IPS-20b (cell line): ENCODE measurements at regions not wholly inside any gene's neighbourhood (a gene's known extent, or its start where the extent isn't known, plus 50 kb on each side); places are given as distances from the start of the nearest gene placed in this dataset.

Source experiments
- H3K27ac ChIP-seq: one replicate; pipeline ENCODE4 v1.5.1; 2013; ENCODE audit warnings: low read length
- H3K27me3 ChIP-seq: 2 replicates; pipeline ENCODE4 v1.6.1; 2013; ENCODE audit warnings: mild to moderate bottlenecking, low read length, inconsistent platforms; ENCODE audit not compliant: insufficient read depth
- H3K36me3 ChIP-seq: 2 replicates; pipeline ENCODE4 v1.6.1; 2013; ENCODE audit warnings: low read depth, mild to moderate bottlenecking, inconsistent platforms, low read length, moderate library complexity; ENCODE audit not compliant: insufficient read depth
- H3K4me1 ChIP-seq: 2 replicates; pipeline ENCODE4 v1.6.1; 2013; ENCODE audit warnings: mild to moderate bottlenecking, control low read depth, inconsistent platforms, low read length, moderate library complexity; ENCODE audit not compliant: insufficient read depth
- H3K4me3 ChIP-seq: 2 replicates; pipeline ENCODE4 v1.5.1; 2013; ENCODE audit warnings: mild to moderate bottlenecking, low read length, inconsistent platforms
- H3K9ac ChIP-seq: 2 replicates; pipeline ENCODE4 v1.6.1; 2013; ENCODE audit warnings: low read depth, mild to moderate bottlenecking, inconsistent platforms, low read length, moderate library complexity
- H3K9me3 ChIP-seq: 2 replicates; pipeline ENCODE4 v1.6.1; 2013; ENCODE audit warnings: mild to moderate bottlenecking, low read depth, low read length, inconsistent platforms; ENCODE audit not compliant: insufficient read depth

- no peak overlapping the region for H3K4me3 ChIP-seq
Measured at GRCh38 chr4:20505927-20506326, 194.3 kb upstream of the PACRGL start.

GRCh38 chr4:20506827-20507226 is 193.4 kb upstream of the PACRGL start:
- Histone ChIP-seq H3K4me3 (no peak overlapping the region), H3K27me3 (no peaks in the 10 kb centered on the region), H3K4me1 (no peaks in the 10 kb centered on the region), H3K9me3 (no peaks in the 10 kb centered on the region), H3K9ac (no peak overlapping the region), H3K27ac (no peak overlapping the region), H3K36me3 (no peaks in the 10 kb centered on the region)

More at GRCh38 chr4:20505927-20506326, 194.3 kb upstream of the PACRGL start:
- Histone ChIP-seq H3K4me1 (no peaks in the 10 kb centered on the region), H3K27me3 (no peaks in the 10 kb centered on the region), H3K9ac (no peak overlapping the region), H3K9me3 (no peaks in the 10 kb centered on the region), H3K36me3 (no peaks in the 10 kb centered on the region), H3K27ac (no peak overlapping the region)

- Histone ChIP-seq H3K4me3 (no peak overlapping the region), H3K27me3 (no peaks in the 10 kb centered on the region), H3K9ac (no peak overlapping the region), H3K9me3 (no peaks in the 10 kb centered on the region), H3K36me3 (no peaks in the 10 kb centered on the region), H3K27ac (no peak overlapping the region), H3K4me1 (no peaks in the 10 kb centered on the region)
Measured at GRCh38 chr4:20509315-20509714, 190.9 kb upstream of the PACRGL start.

DNA sequence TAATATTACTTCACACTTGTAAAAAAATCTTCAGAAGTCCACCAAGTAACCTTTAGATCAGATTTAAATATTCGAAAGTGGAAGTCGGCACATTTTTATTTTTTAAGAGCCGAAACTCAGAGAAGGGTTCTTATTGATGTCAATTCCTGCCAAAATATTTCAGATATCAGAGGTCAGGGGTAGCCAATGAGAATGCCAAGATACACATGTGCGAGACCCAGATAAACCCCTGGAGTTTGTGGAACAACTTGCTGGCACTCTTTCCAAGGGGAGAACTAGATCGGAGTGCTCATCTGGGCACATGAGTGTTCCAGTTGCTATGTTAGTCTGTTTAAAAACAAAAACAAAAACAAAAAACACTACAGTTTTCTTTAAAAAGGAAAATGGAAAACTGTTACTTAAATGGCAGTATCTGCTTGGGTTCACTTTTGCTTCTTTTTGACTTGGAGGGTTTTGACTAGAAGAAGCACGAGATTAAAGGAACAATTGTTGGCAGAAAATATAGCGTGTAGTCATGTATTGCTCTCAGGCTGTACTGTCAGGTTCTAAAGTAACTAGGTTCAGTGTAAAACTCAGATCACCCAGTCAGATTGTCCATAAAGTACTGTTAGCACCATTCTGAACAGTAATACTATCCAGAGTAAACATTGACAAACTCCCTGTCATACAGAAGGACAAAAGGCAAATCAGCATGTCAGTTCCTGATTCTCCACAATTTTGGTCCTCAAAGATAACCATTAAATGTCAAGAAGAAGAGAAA is 188.0 kb upstream of the PACRGL start:
- Histone ChIP-seq H3K27ac (no peak overlapping the region), H3K9ac (no peak overlapping the region), H3K9me3 (no peaks in the 10 kb centered on the region)

GRCh38 chr4:20512985-20513384 is 187.3 kb upstream of the PACRGL start:
- Histone ChIP-seq H3K9me3 (no peaks in the 10 kb centered on the region), H3K36me3 (no peaks in the 10 kb centered on the region), H3K27ac (no peak overlapping the region), H3K4me3 (no peak overlapping the region), H3K9ac (no peak overlapping the region), H3K4me1 (no peaks in the 10 kb centered on the region), H3K27me3 (no peaks in the 10 kb centered on the region)

More for the DNA sequence above, 188.0 kb upstream of the PACRGL start:
- H3K4me3 ChIP-seq, result no peak overlapping the region
- no peaks in the 10 kb centered on the region for H3K4me1 ChIP-seq
- no peaks in the 10 kb centered on the region for H3K36me3 ChIP-seq
- H3K27me3 ChIP-seq, result no peaks in the 10 kb centered on the region

GRCh38 chr4:20520901-20521300 is 179.4 kb upstream of the PACRGL start:
- no peaks in the 10 kb centered on the region; the same call in 1 of the 2 replicates for H3K4me1 ChIP-seq
- H3K36me3 ChIP-seq, result no peaks in the 10 kb centered on the region
- no peaks in the 10 kb centered on the region for H3K9me3 ChIP-seq
- no peaks in the 10 kb centered on the region for H3K27me3 ChIP-seq
- no peak overlapping the region for H3K9ac ChIP-seq
- no peak overlapping the region for H3K27ac ChIP-seq
- H3K4me3 ChIP-seq, result no peak overlapping the region

DNA sequence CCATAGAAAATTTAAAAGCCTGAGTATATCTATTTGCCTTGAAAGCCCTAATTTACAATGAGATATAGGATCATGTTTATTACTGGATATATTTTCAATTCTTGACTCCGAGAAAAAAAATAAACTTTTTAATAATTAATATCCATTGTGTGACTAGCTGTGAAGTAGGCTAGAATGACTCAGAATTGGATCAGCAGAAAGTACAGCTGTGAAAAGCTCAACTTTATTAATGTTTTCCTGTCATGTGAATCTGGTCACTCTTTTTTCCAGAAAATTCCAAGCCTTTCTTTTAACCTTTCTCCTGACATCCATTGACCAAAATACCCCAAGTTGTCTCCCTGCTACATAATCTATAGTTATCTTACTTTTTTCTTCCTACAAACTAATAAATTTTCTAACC is 171.8 kb upstream of the PACRGL start:
- no peaks in the 10 kb centered on the region for H3K36me3 ChIP-seq
- H3K27ac ChIP-seq, result no peak overlapping the region
- H3K9me3 ChIP-seq, result no peaks in the 10 kb centered on the region
- no peaks in the 10 kb centered on the region for H3K4me1 ChIP-seq
- H3K27me3 ChIP-seq, result no peaks in the 10 kb centered on the region
- no peak overlapping the region for H3K4me3 ChIP-seq
- H3K9ac ChIP-seq, result no peak overlapping the region

GRCh38 chr4:20529691-20530090 is 170.6 kb upstream of the PACRGL start:
- Histone ChIP-seq H3K36me3 (no peaks in the 10 kb centered on the region), H3K27me3 (no peaks in the 10 kb centered on the region), H3K9ac (no peak overlapping the region), H3K9me3 (no peaks in the 10 kb centered on the region), H3K4me1 (no peaks in the 10 kb centered on the region), H3K27ac (no peak overlapping the region), H3K4me3 (no peak overlapping the region)

DNA sequence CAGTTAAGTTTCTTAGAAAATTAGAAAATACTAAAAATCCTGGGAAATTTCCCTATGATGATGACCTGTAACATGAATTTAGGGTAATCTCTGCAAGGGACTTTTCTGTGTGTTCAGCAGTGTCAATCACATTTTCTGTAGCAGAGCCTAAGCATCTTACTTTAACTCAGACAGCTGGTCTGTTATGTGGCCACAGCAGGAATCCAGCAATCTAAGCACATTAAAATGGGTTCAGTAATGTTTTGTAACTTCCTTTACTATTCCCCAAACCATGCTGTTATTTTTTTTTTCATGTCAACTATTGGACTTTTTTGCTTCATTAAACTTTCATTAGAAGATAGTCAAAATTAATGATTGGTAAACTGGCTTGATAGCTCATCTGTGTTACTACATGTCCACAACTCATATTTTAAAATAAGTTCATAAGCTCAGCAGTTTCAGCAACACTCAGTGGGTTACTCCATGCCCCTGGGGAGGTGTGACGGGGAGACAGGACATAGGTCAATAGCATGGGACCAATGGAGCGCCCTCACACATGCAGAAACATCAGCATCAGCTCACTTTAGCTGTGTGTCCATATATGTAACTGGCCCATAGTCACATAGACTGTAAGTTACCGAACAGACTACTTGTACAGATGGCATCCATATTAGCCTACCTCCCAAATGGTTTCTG is 168.0 kb upstream of the PACRGL start:
- Histone ChIP-seq H3K27ac (no peak overlapping the region), H3K9ac (no peak overlapping the region)

DNA sequence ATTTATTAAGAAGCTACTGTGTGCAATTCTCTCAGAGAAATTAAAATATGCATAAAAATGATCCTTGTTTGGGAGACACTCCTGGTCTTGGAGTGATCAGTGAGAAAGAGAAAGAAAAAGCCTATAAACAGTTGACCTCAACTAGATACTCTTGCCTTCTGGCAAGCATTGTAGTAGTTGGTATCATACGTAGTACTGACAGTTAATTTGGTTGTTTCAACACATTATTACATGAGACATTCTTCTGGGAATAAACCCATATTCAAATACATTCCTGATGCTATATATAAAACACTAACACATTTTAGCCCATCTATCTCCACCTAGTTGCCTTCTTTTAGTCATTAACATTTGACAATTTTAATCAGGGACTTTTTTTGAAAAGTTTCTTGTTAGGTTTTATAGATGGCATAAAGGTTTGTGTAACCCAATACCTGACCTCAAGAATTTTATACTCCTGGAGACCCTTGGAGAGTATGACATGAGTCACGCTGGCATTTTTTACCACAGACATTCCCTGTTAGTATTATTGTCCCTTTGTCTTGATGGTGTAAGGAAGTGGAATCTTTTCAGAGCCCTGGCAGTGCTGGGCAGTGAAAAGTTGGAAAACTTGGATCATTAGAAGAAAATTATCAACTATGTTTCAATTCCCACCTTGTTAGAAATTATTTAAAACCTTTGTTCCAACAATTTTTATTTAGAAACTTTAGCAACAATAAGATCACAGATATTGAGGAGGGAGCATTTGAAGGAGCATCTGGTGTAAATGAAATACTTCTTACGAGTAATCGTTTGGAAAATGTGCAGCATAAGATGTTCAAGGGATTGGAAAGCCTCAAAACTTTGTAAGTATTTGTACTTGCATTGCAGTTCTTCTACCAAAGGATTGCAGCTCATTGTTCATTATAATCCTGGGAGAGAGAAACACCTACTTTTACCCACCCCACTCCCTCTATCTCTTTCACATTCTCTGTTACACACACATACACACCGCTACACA is 167.1 kb upstream of the PACRGL start:
- Histone ChIP-seq H3K27ac (no peak overlapping the region), H3K9ac (no peak overlapping the region), H3K4me3 (no peak overlapping the region), H3K9me3 (no peaks in the 10 kb centered on the region), H3K36me3 (no peaks in the 10 kb centered on the region), H3K4me1 (no peaks in the 10 kb centered on the region), H3K27me3 (no peaks in the 10 kb centered on the region)

More for the DNA sequence above, 168.0 kb upstream of the PACRGL start:
- Histone ChIP-seq H3K27me3 (no peaks in the 10 kb centered on the region), H3K4me3 (no peak overlapping the region), H3K36me3 (no peaks in the 10 kb centered on the region), H3K9me3 (no peaks in the 10 kb centered on the region), H3K4me1 (no peaks in the 10 kb centered on the region)

GRCh38 chr4:20538905-20539304 is 161.4 kb upstream of the PACRGL start:
- Histone ChIP-seq H3K27me3 (no peaks in the 10 kb centered on the region), H3K36me3 (no peaks in the 10 kb centered on the region), H3K27ac (no peak overlapping the region), H3K9ac (no peak overlapping the region), H3K4me3 (no peak overlapping the region), H3K9me3 (no peaks in the 10 kb centered on the region), H3K4me1 (no peaks in the 10 kb centered on the region)
